ENCODE measurements at regions not wholly inside any gene's neighbourhood (a gene's known extent, or its start where the extent isn't known, plus 50 kb on each side); places are given as distances from the start of the nearest gene placed in this dataset.

- H3K4me3 ChIP-seq (ENCODE audit: low read depth in 1 of 2, low read length in 2 of 2) = no peak overlapping the region
- H3K4me1 ChIP-seq (ENCODE audit: control insufficient read depth in 1 of 2, insufficient read depth in 2 of 2, low read length in 2 of 2) = no peaks in the 10 kb centered on the region
- H3K9me3 ChIP-seq (ENCODE audit: control insufficient read depth in 1 of 2, low read length in 2 of 2) = peaks cover 4 to 7% of the 10 kb centered on the region in 2 donors
- H3K36me3 ChIP-seq (ENCODE audit: control insufficient read depth in 1 of 2, insufficient read depth in 2 of 2, low read length in 2 of 2) = no peaks in the 10 kb centered on the region
- no peaks in the 10 kb centered on the region for H3K27me3 ChIP-seq (ENCODE audit: low read depth, low read length)
- no peak overlapping the region for H3K27ac ChIP-seq (ENCODE audit: low read length)
Observed at GRCh38 chr14:95034788-95035187, 122.5 kb downstream of the DICER1 start.

GRCh38 chr14:95033682-95034632 lies 123.4 kb downstream of the DICER1 start:
- no peak overlapping the region for H3K27ac ChIP-seq (ENCODE audit: low read length)

DNA sequence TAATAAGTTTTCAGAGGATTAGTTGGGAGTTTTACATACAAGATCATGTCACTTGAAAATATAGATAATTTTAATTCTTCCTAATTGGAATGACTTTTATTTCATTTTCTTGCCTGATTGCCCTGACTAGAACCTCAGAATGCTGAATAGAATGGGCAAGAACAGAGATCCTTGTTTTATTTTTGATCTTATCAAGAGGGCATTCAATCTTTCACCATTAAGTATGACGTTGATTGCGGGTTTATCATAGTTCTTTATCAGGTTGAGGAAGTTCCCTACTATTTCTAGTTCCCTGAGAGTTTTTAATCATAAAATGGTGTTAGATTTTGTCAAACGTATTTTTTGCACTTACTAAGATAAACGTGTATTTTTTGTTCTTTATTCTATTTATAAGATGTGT lies 124.3 kb downstream of the DICER1 start:
- H3K27ac ChIP-seq (ENCODE audit: low read length) = no peak overlapping the region
- H3K4me3 ChIP-seq (ENCODE audit: low read depth in 1 of 2, low read length in 2 of 2) = no peak overlapping the region
- H3K36me3 ChIP-seq (ENCODE audit: control insufficient read depth in 1 of 2, insufficient read depth in 2 of 2, low read length in 2 of 2) = no peaks in the 10 kb centered on the region
- no peaks in the 10 kb centered on the region for H3K27me3 ChIP-seq (ENCODE audit: low read depth, low read length)
- peaks cover 4 to 7% of the 10 kb centered on the region in 2 donors for H3K9me3 ChIP-seq (ENCODE audit: control insufficient read depth in 1 of 2, low read length in 2 of 2)
- H3K4me1 ChIP-seq (ENCODE audit: control insufficient read depth in 1 of 2, insufficient read depth in 2 of 2, low read length in 2 of 2) = no peaks in the 10 kb centered on the region

More at GRCh38 chr14:95033682-95034632, 123.4 kb downstream of the DICER1 start:
- Histone ChIP-seq H3K27me3 (ENCODE audit: low read depth, low read length) (no peaks in the 10 kb centered on the region), H3K4me1 (ENCODE audit: control insufficient read depth in 1 of 2, insufficient read depth in 2 of 2, low read length in 2 of 2) (no peaks in the 10 kb centered on the region), H3K36me3 (ENCODE audit: control insufficient read depth in 1 of 2, insufficient read depth in 2 of 2, low read length in 2 of 2) (no peaks in the 10 kb centered on the region), H3K4me3 (ENCODE audit: low read depth in 1 of 2, low read length in 2 of 2) (no peak overlapping the region), H3K9me3 (ENCODE audit: control insufficient read depth in 1 of 2, low read length in 2 of 2) (peaks cover 4 to 7% of the 10 kb centered on the region in 2 donors)

DNA sequence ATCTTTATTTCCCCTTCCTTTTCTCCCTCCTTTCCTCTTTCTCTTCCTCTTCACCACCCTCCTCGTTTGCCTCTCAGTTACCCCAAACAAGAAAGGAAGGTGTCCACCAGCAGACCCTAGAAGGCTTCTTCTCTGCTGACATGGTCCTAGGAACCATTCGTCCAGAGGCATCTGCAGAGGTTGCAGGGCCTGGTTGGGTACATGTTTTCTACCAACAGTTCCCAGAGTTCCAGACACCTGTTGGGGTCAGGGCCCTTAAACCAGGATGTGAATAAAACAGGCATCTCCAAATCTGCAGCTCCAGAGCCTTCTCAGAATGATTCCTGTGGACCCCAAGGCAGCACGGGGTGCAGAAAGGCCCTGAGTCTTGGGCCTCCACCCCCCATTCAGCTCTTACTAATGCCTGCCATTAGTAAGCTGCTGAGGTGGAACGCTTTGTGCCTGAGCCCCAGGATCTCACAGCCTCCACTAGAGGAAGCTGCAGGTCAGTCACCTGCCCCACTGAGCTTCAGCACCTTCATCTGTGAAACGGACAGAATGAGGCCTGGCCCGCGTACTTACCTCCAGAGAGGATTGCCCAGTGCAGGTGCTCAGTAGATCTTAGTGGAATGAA lies 130.4 kb downstream of the DICER1 start:
- Histone ChIP-seq H3K4me3 (ENCODE audit: low read depth in 1 of 2, low read length in 2 of 2) (no peak overlapping the region), H3K4me1 (ENCODE audit: control insufficient read depth in 1 of 2, insufficient read depth in 2 of 2, low read length in 2 of 2) (no peaks in the 10 kb centered on the region), H3K36me3 (ENCODE audit: control insufficient read depth in 1 of 2, insufficient read depth in 2 of 2, low read length in 2 of 2) (no peaks in the 10 kb centered on the region), H3K9me3 (ENCODE audit: control insufficient read depth in 1 of 2, low read length in 2 of 2) (peaks cover 0 to under 1% of the 10 kb centered on the region in 2 donors), H3K27me3 (ENCODE audit: low read depth, low read length) (no peaks in the 10 kb centered on the region), H3K27ac (ENCODE audit: low read length) (no peak overlapping the region)

- Histone ChIP-seq H3K27ac (ENCODE audit: low read length) (no peak overlapping the region), H3K4me1 (ENCODE audit: control insufficient read depth in 1 of 2, insufficient read depth in 2 of 2, low read length in 2 of 2) (no peaks in the 10 kb centered on the region), H3K36me3 (ENCODE audit: control insufficient read depth in 1 of 2, insufficient read depth in 2 of 2, low read length in 2 of 2) (no peaks in the 10 kb centered on the region), H3K4me3 (ENCODE audit: low read depth in 1 of 2, low read length in 2 of 2) (no peak overlapping the region), H3K9me3 (ENCODE audit: control insufficient read depth in 1 of 2, low read length in 2 of 2) (no peaks in the 10 kb centered on the region), H3K27me3 (ENCODE audit: low read depth, low read length) (no peaks in the 10 kb centered on the region)
Observed at GRCh38 chr14:95025941-95026340, 131.4 kb downstream of the DICER1 start.

DNA sequence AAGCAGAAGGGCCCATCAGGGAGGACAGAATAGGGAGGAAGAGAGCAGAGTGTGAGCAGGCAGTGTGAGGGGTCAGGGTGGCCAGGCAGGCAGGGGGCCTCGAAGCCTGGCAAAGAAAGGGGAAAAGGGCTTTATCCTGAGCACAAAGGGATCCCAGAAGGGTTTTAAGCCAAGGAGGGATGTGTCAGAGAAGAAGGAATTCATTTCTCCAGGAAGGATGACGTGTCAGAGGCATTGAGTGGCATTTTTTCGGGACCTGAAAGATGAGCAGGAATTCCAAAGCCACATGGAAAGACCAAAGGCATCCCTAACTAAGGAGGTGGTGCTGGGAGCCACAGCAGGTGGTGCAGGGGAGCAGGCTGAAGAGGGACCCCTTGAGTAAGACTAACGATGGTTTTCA lies 132.1 kb downstream of the DICER1 start:
- Histone ChIP-seq H3K4me3 (ENCODE audit: low read depth in 1 of 2, low read length in 2 of 2) (no peak overlapping the region), H3K4me1 (ENCODE audit: control insufficient read depth in 1 of 2, insufficient read depth in 2 of 2, low read length in 2 of 2) (no peaks in the 10 kb centered on the region), H3K27me3 (ENCODE audit: low read depth, low read length) (no peaks in the 10 kb centered on the region), H3K27ac (ENCODE audit: low read length) (no peak overlapping the region), H3K36me3 (ENCODE audit: control insufficient read depth in 1 of 2, insufficient read depth in 2 of 2, low read length in 2 of 2) (no peaks in the 10 kb centered on the region), H3K9me3 (ENCODE audit: control insufficient read depth in 1 of 2, low read length in 2 of 2) (no peaks in the 10 kb centered on the region)

GRCh38 chr14:95024380-95024779 lies 132.9 kb downstream of the DICER1 start:
- H3K9me3 ChIP-seq (ENCODE audit: control insufficient read depth in 1 of 2, low read length in 2 of 2) = no peaks in the 10 kb centered on the region
- no peaks in the 10 kb centered on the region for H3K4me1 ChIP-seq (ENCODE audit: control insufficient read depth in 1 of 2, insufficient read depth in 2 of 2, low read length in 2 of 2)
- no peak overlapping the region for H3K27ac ChIP-seq (ENCODE audit: low read length)
- H3K36me3 ChIP-seq (ENCODE audit: control insufficient read depth in 1 of 2, insufficient read depth in 2 of 2, low read length in 2 of 2) = no peaks in the 10 kb centered on the region
- H3K27me3 ChIP-seq (ENCODE audit: low read depth, low read length) = no peaks in the 10 kb centered on the region
- no peak overlapping the region for H3K4me3 ChIP-seq (ENCODE audit: low read depth in 1 of 2, low read length in 2 of 2)

- no peaks in the 10 kb centered on the region for H3K4me1 ChIP-seq (ENCODE audit: control insufficient read depth in 1 of 2, insufficient read depth in 2 of 2, low read length in 2 of 2)
- H3K9me3 ChIP-seq (ENCODE audit: control insufficient read depth in 1 of 2, low read length in 2 of 2) = no peaks in the 10 kb centered on the region
- H3K36me3 ChIP-seq (ENCODE audit: control insufficient read depth in 1 of 2, insufficient read depth in 2 of 2, low read length in 2 of 2) = no peaks in the 10 kb centered on the region
- H3K4me3 ChIP-seq (ENCODE audit: low read depth in 1 of 2, low read length in 2 of 2) = no peak overlapping the region
- H3K27ac ChIP-seq (ENCODE audit: low read length) = no peak overlapping the region
- no peaks in the 10 kb centered on the region for H3K27me3 ChIP-seq (ENCODE audit: low read depth, low read length)
Observed at GRCh38 chr14:95023886-95024285, 133.4 kb downstream of the DICER1 start.

GRCh38 chr14:95023115-95023514 lies 134.2 kb downstream of the DICER1 start:
- no peaks in the 10 kb centered on the region for H3K27me3 ChIP-seq (ENCODE audit: low read depth, low read length)
- H3K36me3 ChIP-seq (ENCODE audit: control insufficient read depth in 1 of 2, insufficient read depth in 2 of 2, low read length in 2 of 2) = no peaks in the 10 kb centered on the region
- no peaks in the 10 kb centered on the region for H3K4me1 ChIP-seq (ENCODE audit: control insufficient read depth in 1 of 2, insufficient read depth in 2 of 2, low read length in 2 of 2)
- H3K4me3 ChIP-seq (ENCODE audit: low read depth in 1 of 2, low read length in 2 of 2) = no peak overlapping the region
- H3K27ac ChIP-seq (ENCODE audit: low read length) = no peak overlapping the region
- no peaks in the 10 kb centered on the region for H3K9me3 ChIP-seq (ENCODE audit: control insufficient read depth in 1 of 2, low read length in 2 of 2)

GRCh38 chr14:95021588-95021987 lies 135.7 kb downstream of the DICER1 start:
- no peaks in the 10 kb centered on the region for H3K36me3 ChIP-seq (ENCODE audit: control insufficient read depth in 1 of 2, insufficient read depth in 2 of 2, low read length in 2 of 2)
- H3K4me3 ChIP-seq (ENCODE audit: low read depth in 1 of 2, low read length in 2 of 2) = no peak overlapping the region
- no peaks in the 10 kb centered on the region for H3K9me3 ChIP-seq (ENCODE audit: control insufficient read depth in 1 of 2, low read length in 2 of 2)
- H3K27ac ChIP-seq (ENCODE audit: low read length) = no peak overlapping the region
- no peaks in the 10 kb centered on the region for H3K27me3 ChIP-seq (ENCODE audit: low read depth, low read length)
- no peaks in the 10 kb centered on the region for H3K4me1 ChIP-seq (ENCODE audit: control insufficient read depth in 1 of 2, insufficient read depth in 2 of 2, low read length in 2 of 2)

- H3K9me3 ChIP-seq (ENCODE audit: control insufficient read depth in 1 of 2, low read length in 2 of 2) = no peaks in the 10 kb centered on the region
- H3K36me3 ChIP-seq (ENCODE audit: control insufficient read depth in 1 of 2, insufficient read depth in 2 of 2, low read length in 2 of 2) = no peaks in the 10 kb centered on the region
- no peak overlapping the region for H3K4me3 ChIP-seq (ENCODE audit: low read depth in 1 of 2, low read length in 2 of 2)
- H3K27me3 ChIP-seq (ENCODE audit: low read depth, low read length) = no peaks in the 10 kb centered on the region
- H3K27ac ChIP-seq (ENCODE audit: low read length) = no peak overlapping the region
- no peaks in the 10 kb centered on the region for H3K4me1 ChIP-seq (ENCODE audit: control insufficient read depth in 1 of 2, insufficient read depth in 2 of 2, low read length in 2 of 2)
Observed at GRCh38 chr14:95018821-95019220, 138.5 kb downstream of the DICER1 start.
